Neural progenitor cell (in vitro differentiated cells): ENCODE measurements at regions not wholly inside any gene's neighbourhood (a gene's known extent, or its start where the extent isn't known, plus 50 kb on each side); places are given as distances from the start of the nearest gene placed in this dataset.

Experiments
- CTCF ChIP-seq: fragments of 200-600 bp; sonication (generic); IDR thresholded peaks from 2 replicates; pipeline ENCODE4 v1.5.1; 2017; ENCODE audit warnings: antibody characterized with exemption, mild to moderate bottlenecking
- EZH2 ChIP-seq: fragments of 200-600 bp; sonication (generic); IDR thresholded peaks from 2 replicates; pipeline ENCODE4 v1.6.1; 2017; ENCODE audit warnings: antibody characterized with exemption, mild to moderate bottlenecking, moderate library complexity

GRCh38 chr12:91565846-91566245 is 383.2 kb upstream of the DCN start:
- no peak for TF ChIP-seq EZH2
- no peak for TF ChIP-seq CTCF
